HG03439 (cell line): ENCODE measurements at regions not wholly inside any gene's neighbourhood (a gene's known extent, or its start where the extent isn't known, plus 50 kb on each side); places are given as distances from the start of the nearest gene placed in this dataset.

Source experiments
- ATAC-seq: cut with Tn5 transposase; IDR thresholded peaks from one replicate; pipeline ENCODE4 v1.9.1; 2021; ENCODE audit warnings: mild to moderate bottlenecking, moderate library complexity; ENCODE audit not compliant: unreplicated experiment

GRCh38 chr5:89260254-89260653 lies 377.3 kb upstream of the MEF2C start:
- ATAC-seq, result no peak

GRCh38 chr5:89255845-89256463 lies 373.0 kb upstream of the MEF2C start:
- ATAC-seq, result no peak

GRCh38 chr5:89253666-89254352 lies 370.8 kb upstream of the MEF2C start:
- no peak for ATAC-seq

GRCh38 chr5:89246864-89247263 lies 363.9 kb upstream of the MEF2C start:
- no peak for ATAC-seq

- no peak for ATAC-seq
These were observed 363.3 kb upstream of the MEF2C start for GRCh38 chr5:89246252-89246651.

- no peak for ATAC-seq
These were observed 360.6 kb upstream of the MEF2C start for GRCh38 chr5:89243611-89244010.

GRCh38 chr5:89241186-89241585 lies 358.2 kb upstream of the MEF2C start:
- no peak for ATAC-seq

GRCh38 chr5:89236900-89237299 lies 353.9 kb upstream of the MEF2C start:
- no peak for ATAC-seq

GRCh38 chr5:89233462-89233861 lies 350.5 kb upstream of the MEF2C start:
- ATAC-seq, result no peak

- peak; percentile 88 for ATAC-seq
These were observed 349.2 kb upstream of the MEF2C start for GRCh38 chr5:89232139-89232603.

GRCh38 chr5:89230178-89230577 lies 347.2 kb upstream of the MEF2C start:
- no peak for ATAC-seq

GRCh38 chr5:89229331-89230070 lies 346.5 kb upstream of the MEF2C start:
- ATAC-seq, result no peak

- ATAC-seq, result no peak
These were observed 345.4 kb upstream of the MEF2C start for GRCh38 chr5:89228355-89228754.

- no peak for ATAC-seq
These were observed 335.4 kb upstream of the MEF2C start for GRCh38 chr5:89218364-89218763.

GRCh38 chr5:89216606-89217005 lies 333.6 kb upstream of the MEF2C start:
- no peak for ATAC-seq

GRCh38 chr5:89213573-89213972 lies 330.6 kb upstream of the MEF2C start:
- no peak for ATAC-seq

- ATAC-seq, result no peak
These were observed 328.9 kb upstream of the MEF2C start for GRCh38 chr5:89211836-89212235.

GRCh38 chr5:89208811-89209210 lies 325.8 kb upstream of the MEF2C start:
- ATAC-seq, result no peak

- ATAC-seq, result no peak
These were observed 325.4 kb upstream of the MEF2C start for GRCh38 chr5:89208392-89208791.

- ATAC-seq, result no peak
These were observed 321.8 kb upstream of the MEF2C start for GRCh38 chr5:89204756-89205155.

- ATAC-seq, result no peak
These were observed 320.6 kb upstream of the MEF2C start for GRCh38 chr5:89203611-89204010.

GRCh38 chr5:89200899-89201298 lies 317.9 kb upstream of the MEF2C start:
- ATAC-seq, result no peak
